BJ (cell line): ENCODE measurements at regions not wholly inside any gene's neighbourhood (a gene's known extent, or its start where the extent isn't known, plus 50 kb on each side); places are given as distances from the start of the nearest gene placed in this dataset.
"Not testable (repeated sequence)": the region's sequence is repeated elsewhere in the genome, so short reads cannot be mapped to it uniquely, and the experiment has no call there.

ENCODE experiments used
- CTCF ChIA-PET: fragments of 350-600 bp; formaldehyde crosslinking; extraction: SDS; loops from one replicate; lab custom pipeline; 2021; ENCODE audit warnings: antibody characterized with exemption, inconsistent platforms; lab: Yijun Ruan, JAX
- POLR2A ChIA-PET: fragments of 300-600 bp; sonication (Branson Sonifier 250); formaldehyde crosslinking; extraction: SDS; loops from one replicate; lab custom pipeline; 2021; ENCODE audit warnings: antibody characterized with exemption; lab: Charles Lee
- DNase-seq: peaks from one replicate; pipeline ENCODE4 v3.0.0-alpha.2; 2011; ENCODE audit warnings: low read depth
- H3K27me3 ChIP-seq: 2 replicates; pipeline ENCODE4 v1.6.0; 2011; ENCODE audit warnings: low read length; ENCODE audit not compliant: control insufficient read depth, insufficient read depth
- H3K36me3 ChIP-seq: 2 replicates; pipeline ENCODE4 v1.5.1; 2011; ENCODE audit warnings: low read length; ENCODE audit not compliant: control insufficient read depth, insufficient read depth
- H3K4me3 ChIP-seq: 2 replicates; pipeline ENCODE4 v1.5.1; 2011; ENCODE audit warnings: low read depth, mild to moderate bottlenecking, control low read depth, low read length
- CTCF ChIP-seq: IDR thresholded peaks from 2 replicates; pipeline ENCODE4 v1.5.1; 2011; ENCODE audit warnings: low read depth, mild to moderate bottlenecking, control low read depth, inconsistent platforms, low read length, moderate library complexity; ENCODE audit not compliant: insufficient read depth

DNA sequence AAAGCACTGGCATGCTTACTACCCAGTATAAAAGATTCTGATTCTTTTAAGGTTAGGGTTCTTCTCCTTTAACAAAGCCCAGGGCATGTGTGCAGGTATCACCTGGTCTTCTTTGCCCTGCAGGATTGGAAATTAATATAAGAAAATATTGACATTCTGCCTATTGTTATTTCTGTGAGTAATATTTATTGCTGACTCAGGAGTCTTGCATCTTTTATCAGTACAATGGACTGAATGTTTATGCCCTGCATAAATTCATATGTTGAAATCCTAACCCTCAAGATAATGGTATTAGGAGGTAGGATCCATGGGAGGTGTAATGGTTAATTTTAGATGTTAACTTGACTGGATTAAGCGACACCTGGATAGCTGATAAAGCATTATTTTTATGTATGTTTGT lies 189.0 kb downstream of the LRRC70 start:
- DNase-seq = no peak
- no peak overlapping the region for H3K4me3 ChIP-seq
- ChIA-PET CTCF (interaction anchor here (1.2 kb wide), 1 partner anchor 11 kb away, joined by 5 read pairs; no protein-coding TSS in a partner anchor), POLR2A (no interaction called here)
- H3K36me3 ChIP-seq = no peaks in the 10 kb centered on the region
- TF ChIP-seq CTCF = no peak
- H3K27me3 ChIP-seq = no peaks in the 10 kb centered on the region

DNA sequence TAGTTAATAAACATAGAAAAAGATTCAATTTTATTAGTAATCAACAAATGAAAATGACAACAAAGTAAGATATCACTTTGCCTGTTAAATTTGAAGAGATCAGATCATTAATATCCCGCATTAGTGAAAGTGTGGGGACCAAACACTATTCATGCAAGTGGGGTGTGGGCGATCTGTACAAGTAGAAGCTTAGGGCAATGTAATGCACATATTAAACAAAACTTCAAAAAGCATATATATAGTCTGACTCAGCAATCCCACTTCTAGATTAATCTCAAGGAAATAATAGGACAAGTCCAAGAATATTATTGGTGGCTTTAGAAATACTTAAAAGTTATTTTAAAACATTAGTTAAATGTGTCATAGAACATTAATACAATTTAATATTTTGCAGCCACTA lies 188.5 kb downstream of the LRRC70 start:
- Histone ChIP-seq H3K27me3 (no peaks in the 10 kb centered on the region), H3K4me3 (no peak overlapping the region), H3K36me3 (no peaks in the 10 kb centered on the region)
- ChIA-PET CTCF (interaction anchor here (1.2 kb wide), 1 partner anchor 11 kb away, joined by 5 read pairs; no protein-coding TSS in a partner anchor), POLR2A (no interaction called here)
- TF ChIP-seq CTCF = no peak
- no peak for DNase-seq

DNA sequence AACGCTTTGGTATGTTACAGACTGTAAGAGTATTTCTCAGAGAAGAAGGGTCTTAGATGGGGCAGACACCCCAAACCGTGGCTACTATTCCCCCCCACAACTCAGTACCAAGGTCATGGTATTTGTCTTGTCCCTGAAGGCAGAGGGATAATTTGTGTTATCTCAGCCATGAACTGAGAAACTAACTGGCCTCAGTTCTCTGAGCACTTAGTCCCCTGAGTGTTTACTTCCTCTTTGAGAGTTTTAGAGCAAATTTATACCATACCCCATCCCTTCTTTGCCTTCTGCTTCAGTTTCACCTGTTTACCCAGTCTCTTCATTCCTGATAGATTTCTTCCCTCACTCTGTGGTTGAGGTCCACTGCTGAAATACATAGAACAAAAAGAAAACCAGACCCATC lies 183.9 kb downstream of the LRRC70 start:
- Histone ChIP-seq H3K36me3 (no peaks in the 10 kb centered on the region), H3K4me3 (no peak overlapping the region), H3K27me3 (no peaks in the 10 kb centered on the region)
- TF ChIP-seq CTCF = no peak
- POLR2A ChIA-PET = no interaction called here
- DNase-seq = no peak
- CTCF ChIA-PET = no interaction called here

- CTCF ChIA-PET, H3K4me3 ChIP-seq, H3K36me3 ChIP-seq, H3K27me3 ChIP-seq, POLR2A ChIA-PET, DNase-seq: not testable (repeated sequence)
These were observed 179.1 kb downstream of the LRRC70 start for GRCh38 chr5:62757686-62758085.

DNA sequence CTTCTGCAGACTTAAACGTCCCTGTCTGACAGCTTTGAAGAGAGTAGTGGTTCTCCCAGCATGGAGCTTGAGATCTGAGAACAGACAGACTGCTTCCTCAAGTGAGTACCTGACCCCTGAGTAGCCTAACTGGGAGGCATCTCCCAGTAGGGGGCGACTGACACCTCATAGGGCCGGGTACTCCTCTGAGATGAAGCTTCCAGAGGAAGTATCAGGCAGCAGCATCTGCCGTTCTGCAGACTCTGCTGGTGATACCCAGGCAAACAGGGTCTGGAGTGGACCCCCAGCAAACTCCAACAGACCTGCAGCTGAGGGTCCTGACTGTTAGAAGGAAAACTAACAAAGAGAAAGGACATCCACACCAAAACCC lies 174.4 kb downstream of the LRRC70 start:
- CTCF ChIA-PET, H3K27me3 ChIP-seq, H3K36me3 ChIP-seq, H3K4me3 ChIP-seq, POLR2A ChIA-PET, DNase-seq: not testable (repeated sequence)

DNA sequence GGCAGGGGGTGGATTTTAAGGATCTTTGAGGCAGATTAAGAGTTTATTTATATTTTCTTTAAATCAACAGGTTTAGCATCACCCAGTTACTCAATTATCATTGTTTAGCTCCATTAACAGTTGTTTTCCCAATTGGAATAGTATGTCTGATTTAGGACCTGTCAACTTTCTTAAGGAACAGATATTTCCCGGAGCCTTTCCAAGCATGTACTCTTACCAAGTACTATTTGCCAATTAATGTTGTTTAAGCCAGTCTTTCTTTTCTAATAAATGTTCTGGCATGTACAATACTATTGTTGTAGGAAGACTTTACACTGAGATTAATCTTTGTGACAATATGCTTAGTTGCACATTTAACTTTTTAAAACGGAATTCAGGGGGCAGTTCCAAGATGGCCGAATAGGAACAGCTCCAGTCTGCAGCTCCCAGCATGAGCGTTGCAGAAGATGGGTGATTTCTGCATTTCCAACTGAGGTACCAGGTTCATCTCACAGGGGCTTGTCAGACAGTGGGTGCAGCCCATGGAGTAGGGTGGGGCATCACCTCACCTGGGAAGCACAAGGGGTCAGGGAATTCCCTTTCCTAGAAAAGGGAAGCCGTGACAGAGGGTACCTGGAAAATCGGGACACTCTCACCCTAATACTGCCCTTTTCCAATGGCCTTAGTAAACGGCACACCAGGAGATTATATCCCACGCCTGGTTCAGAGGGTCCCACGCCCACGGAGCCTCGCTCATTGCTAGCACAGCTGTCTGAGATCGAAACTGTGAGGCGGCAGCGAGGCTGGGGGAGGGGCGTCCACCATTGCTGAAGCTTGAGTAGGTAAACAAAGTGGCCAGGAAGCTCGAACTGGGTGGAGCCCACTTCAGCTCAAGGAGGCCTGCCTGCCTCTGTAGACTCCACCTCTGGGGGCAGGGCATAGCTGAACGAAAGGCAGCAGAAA lies 173.7 kb downstream of the LRRC70 start:
- H3K36me3 ChIP-seq, POLR2A ChIA-PET, DNase-seq, H3K27me3 ChIP-seq, CTCF ChIA-PET, H3K4me3 ChIP-seq: not testable (repeated sequence)
